Superior temporal gyrus (tissue), 1 donor: ENCODE measurements at regions not wholly inside any gene's neighbourhood (a gene's known extent, or its start where the extent isn't known, plus 50 kb on each side); places are given as distances from the start of the nearest gene placed in this dataset.

Experiments
- DNase-seq: peaks from one replicate; pipeline ENCODE4 v3.0.0-alpha.2; 2016; ENCODE audit errors: extremely low spot score

- DNase-seq = no peak
Measured at GRCh38 chr2:6410313-6410712, 455.4 kb downstream of the CMPK2 start.

- no peak for DNase-seq
Measured at GRCh38 chr2:6412533-6413091, 453.1 kb downstream of the CMPK2 start.

GRCh38 chr2:6417050-6417449 is 448.7 kb downstream of the CMPK2 start:
- no peak for DNase-seq

- DNase-seq = no peak
Measured at GRCh38 chr2:6418291-6418690, 447.4 kb downstream of the CMPK2 start.

- DNase-seq = no peak
Measured at GRCh38 chr2:6421138-6421730, 444.5 kb downstream of the CMPK2 start.

- DNase-seq = no peak
Measured at GRCh38 chr2:6421888-6422287, 443.8 kb downstream of the CMPK2 start.

GRCh38 chr2:6423157-6423556 is 442.6 kb downstream of the CMPK2 start:
- DNase-seq = no peak

- no peak for DNase-seq
Measured at GRCh38 chr2:6423944-6424343, 441.8 kb downstream of the CMPK2 start.

GRCh38 chr2:6425032-6425431 is 440.7 kb downstream of the CMPK2 start:
- no peak for DNase-seq

- DNase-seq = no peak
Measured at GRCh38 chr2:6429210-6429986, 436.3 kb downstream of the CMPK2 start.

GRCh38 chr2:6434438-6434837 is 431.3 kb downstream of the CMPK2 start:
- DNase-seq = no peak

- DNase-seq = no peak
Measured at GRCh38 chr2:6441800-6442199, 423.9 kb downstream of the CMPK2 start.

- DNase-seq = no peak
Measured at GRCh38 chr2:6442252-6442985, 423.3 kb downstream of the CMPK2 start.

GRCh38 chr2:6443061-6443823 is 422.5 kb downstream of the CMPK2 start:
- no peak for DNase-seq

- DNase-seq = no peak
Measured at GRCh38 chr2:6444514-6444913, 421.2 kb downstream of the CMPK2 start.

- DNase-seq = no peak
Measured at GRCh38 chr2:6445156-6445555, 420.6 kb downstream of the CMPK2 start.

GRCh38 chr2:6446938-6447608 is 418.6 kb downstream of the CMPK2 start:
- no peak for DNase-seq

- no peak for DNase-seq
Measured at GRCh38 chr2:6448893-6449292, 416.8 kb downstream of the CMPK2 start.

GRCh38 chr2:6449343-6449742 is 416.4 kb downstream of the CMPK2 start:
- no peak for DNase-seq

GRCh38 chr2:6452702-6453481 is 412.8 kb downstream of the CMPK2 start:
- DNase-seq = no peak
